ENCODE measurements at regions not wholly inside any gene's neighbourhood (a gene's known extent, or its start where the extent isn't known, plus 50 kb on each side); places are given as distances from the start of the nearest gene placed in this dataset.

DNA sequence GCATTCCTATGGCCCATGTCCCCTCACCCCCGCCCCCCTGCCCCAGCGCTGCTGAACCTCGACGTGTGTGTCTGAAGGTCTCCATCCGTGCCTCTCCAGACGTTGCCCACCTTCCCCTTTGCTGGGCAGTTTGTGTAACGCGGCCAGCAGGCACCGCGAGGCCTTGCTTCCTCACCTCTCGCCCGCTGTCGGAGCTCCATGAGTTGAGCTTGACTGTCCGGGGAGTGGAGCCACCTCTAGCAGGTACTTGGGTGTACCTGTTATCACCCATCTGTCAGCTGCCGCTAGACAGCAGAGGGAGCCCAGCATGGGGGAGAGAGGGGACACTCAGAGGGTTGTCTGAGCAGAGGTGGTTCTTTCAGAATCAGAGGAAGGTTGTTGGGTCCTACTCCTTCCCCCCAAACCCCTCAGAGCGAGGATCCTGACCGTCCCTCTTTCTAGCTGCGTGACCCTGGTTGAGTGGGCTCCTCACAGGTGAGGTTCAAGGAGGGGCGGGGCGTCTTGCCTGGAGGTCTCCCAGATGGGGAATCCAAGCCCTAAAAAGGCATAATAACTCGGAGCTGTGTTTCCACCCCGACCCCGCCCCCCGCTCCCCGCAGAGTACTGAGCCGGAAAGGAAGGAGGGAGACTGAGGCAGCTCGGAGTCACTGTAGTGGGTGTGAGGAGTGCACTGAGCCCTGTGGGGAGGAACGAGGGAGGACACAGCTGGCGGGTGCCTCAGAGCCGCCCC is 184.7 kb downstream of the C9orf50 start:
- 49 to 60% methylated on average over 20 to 30 of the region's 30 CpGs for WGBS, 2 donors
- no peak overlapping the region for H3K4me3 ChIP-seq
- peak in 1 of 2 donors; percentile 62 for DNase-seq

DNA sequence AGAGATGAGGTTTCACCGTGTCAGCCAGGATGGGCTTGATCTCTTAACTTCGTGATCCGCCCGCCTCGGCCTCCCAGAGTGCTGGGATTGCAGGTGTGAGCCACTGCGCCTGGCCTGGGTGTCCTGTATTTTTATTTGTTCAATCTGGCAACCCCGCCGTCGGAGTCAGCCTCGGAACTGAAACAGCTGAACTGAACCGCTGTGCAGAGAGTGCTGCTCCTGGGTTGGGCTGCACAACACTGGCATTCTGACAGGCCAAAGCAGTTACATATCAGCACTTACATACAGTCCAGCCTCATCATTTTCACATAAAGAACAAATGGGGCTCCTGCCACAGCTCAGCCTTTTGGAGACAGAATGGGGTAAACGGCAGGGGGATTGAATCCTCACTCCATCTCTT is 185.6 kb downstream of the C9orf50 start:
- Histone ChIP-seq H3K36me3 (no peaks in the 10 kb centered on the region), H3K9me3 (no peaks in the 10 kb centered on the region), H3K4me3 (no peak overlapping the region), H3K27ac (no peak overlapping the region), H3K27me3 (peaks cover 0 to 14% (median 4%) of the 10 kb centered on the region in 4 donors), H3K4me1 (peaks cover 16 to 25% (median 23%) of the 10 kb centered on the region in 4 donors)
- WGBS, 2 donors = 78 to 87% methylated on average over 12 of the region's 12 CpGs
- DNase-seq (no peak), ATAC-seq (ENCODE audit: low FRiP score in 2 of 2) (no peak)
- TF ChIP-seq EP300 (IDR thresholded peaks at IDR 0.05) = no peak
- TF ChIP-seq POLR2A (IDR thresholded peaks at IDR 0.05) = no peak

More for the DNA sequence above, 184.7 kb downstream of the C9orf50 start:
- H3K27me3 ChIP-seq = peaks cover 0 to 14% (median 4%) of the 10 kb centered on the region in 4 donors
- no peak for ATAC-seq (ENCODE audit: low FRiP score in 2 of 2)
- H3K36me3 ChIP-seq = no peaks in the 10 kb centered on the region
- TF ChIP-seq POLR2A (IDR thresholded peaks at IDR 0.05) (no peak), EP300 (IDR thresholded peaks at IDR 0.05) (no peak), POLR2AphosphoS5 (IDR thresholded peaks at IDR 0.05) (no peak)
- TF ChIP-seq, protein P1, sequence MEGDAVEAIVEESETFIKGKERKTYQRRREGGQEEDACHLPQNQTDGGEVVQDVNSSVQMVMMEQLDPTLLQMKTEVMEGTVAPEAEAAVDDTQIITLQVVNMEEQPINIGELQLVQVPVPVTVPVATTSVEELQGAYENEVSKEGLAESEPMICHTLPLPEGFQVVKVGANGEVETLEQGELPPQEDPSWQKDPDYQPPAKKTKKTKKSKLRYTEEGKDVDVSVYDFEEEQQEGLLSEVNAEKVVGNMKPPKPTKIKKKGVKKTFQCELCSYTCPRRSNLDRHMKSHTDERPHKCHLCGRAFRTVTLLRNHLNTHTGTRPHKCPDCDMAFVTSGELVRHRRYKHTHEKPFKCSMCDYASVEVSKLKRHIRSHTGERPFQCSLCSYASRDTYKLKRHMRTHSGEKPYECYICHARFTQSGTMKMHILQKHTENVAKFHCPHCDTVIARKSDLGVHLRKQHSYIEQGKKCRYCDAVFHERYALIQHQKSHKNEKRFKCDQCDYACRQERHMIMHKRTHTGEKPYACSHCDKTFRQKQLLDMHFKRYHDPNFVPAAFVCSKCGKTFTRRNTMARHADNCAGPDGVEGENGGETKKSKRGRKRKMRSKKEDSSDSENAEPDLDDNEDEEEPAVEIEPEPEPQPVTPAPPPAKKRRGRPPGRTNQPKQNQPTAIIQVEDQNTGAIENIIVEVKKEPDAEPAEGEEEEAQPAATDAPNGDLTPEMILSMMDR (IDR thresholded peaks at IDR 0.05) = no peak
- H3K9me3 ChIP-seq = no peaks in the 10 kb centered on the region
- H3K27ac ChIP-seq = no peak overlapping the region
- peaks cover 16 to 25% (median 23%) of the 10 kb centered on the region in 4 donors for H3K4me1 ChIP-seq

DNA sequence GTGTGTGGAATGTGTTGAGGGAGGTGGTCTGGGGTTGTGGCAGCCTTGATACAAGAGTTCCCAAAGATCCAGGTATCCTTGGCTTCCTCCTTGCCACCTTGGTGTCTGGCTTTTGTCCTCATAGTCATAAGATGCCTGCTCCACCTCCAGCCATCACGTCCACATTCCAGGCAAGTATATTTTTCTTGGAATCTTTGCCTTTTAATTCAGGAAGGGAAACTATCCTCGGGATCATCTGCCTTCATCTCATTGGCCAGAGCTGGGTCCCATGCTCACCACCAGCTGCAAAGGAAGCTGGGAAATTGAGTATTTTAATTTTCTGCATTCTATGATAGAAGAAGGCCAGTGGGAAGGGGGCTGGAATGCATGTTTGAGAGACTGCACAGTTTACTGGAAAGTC is 186.7 kb downstream of the C9orf50 start:
- 45 to 50% methylated on average over 2 of the region's 2 CpGs for WGBS, 2 donors
- Histone ChIP-seq H3K4me3 (no peak overlapping the region), H3K27me3 (peaks cover 0 to 14% (median 4%) of the 10 kb centered on the region in 4 donors), H3K36me3 (no peaks in the 10 kb centered on the region), H3K27ac (no peak overlapping the region), H3K9me3 (no peaks in the 10 kb centered on the region), H3K4me1 (peaks cover 16 to 25% (median 23%) of the 10 kb centered on the region in 4 donors)
- no peak for ATAC-seq (ENCODE audit: low FRiP score in 2 of 2)
- TF ChIP-seq, protein P1 (IDR thresholded peaks at IDR 0.05) = no peak
- no peak for DNase-seq

DNA sequence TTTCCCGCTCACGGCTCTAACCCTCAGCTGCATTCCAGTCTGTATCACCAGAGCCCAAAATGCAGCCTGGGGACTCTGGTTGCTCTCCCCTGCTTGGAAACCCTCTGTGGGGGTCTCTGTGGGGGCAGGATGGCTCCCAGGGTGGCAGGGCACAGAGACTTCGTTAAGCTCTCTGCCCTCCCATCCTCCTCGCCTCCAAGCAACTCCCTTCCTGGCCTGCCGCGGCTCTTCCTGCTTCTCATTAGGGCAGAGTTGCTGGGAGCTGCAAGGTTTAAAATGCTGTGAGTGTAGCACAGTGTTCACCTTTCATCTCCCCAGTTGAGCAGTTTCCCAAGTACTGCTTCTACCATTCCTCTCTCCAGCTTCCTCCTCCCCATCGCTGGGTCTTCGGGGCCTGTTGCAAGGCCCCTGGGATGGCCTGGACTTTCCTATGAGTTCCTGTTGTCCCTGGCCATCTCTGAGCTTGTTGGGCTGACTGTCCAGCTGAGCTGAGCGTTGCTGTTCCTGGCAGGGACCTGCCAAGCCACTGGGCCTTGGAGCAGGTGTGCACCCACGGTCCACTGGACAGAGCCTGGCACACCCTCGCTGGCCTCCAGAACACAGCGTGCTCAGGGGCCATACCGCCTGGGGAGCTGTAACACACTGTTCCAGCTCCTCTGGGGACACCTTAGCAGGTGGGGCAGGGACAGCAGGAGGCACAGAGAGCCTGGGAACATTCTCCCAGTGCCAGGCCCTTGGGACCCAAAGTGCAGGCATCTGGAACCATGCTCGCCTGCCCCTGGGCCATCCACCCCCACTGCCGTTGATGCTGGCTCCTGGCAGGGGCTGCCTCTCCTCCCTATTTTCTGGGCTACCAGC is 188.4 kb downstream of the C9orf50 start:
- ATAC-seq (ENCODE audit: low FRiP score in 2 of 2) = no peak
- 58 to 60% methylated on average over 15 of the region's 15 CpGs for WGBS, 2 donors

More for the DNA sequence above, 188.4 kb downstream of the C9orf50 start:
- H3K36me3 ChIP-seq = no peaks in the 10 kb centered on the region
- no peak for DNase-seq
- H3K4me1 ChIP-seq = peaks cover 7 to 13% (median 11%) of the 10 kb centered on the region in 4 donors
- H3K27me3 ChIP-seq = peaks cover 0 to 9% (median 3%) of the 10 kb centered on the region in 4 donors
- TF ChIP-seq POLR2A (IDR thresholded peaks at IDR 0.05) (no peak), POLR2AphosphoS5 (IDR thresholded peaks at IDR 0.05) (no peak), EP300 (IDR thresholded peaks at IDR 0.05) (no peak)
- TF ChIP-seq, protein P1 (IDR thresholded peaks at IDR 0.05) = no peak
- H3K9me3 ChIP-seq = no peaks in the 10 kb centered on the region
- no peak overlapping the region for H3K27ac ChIP-seq
- no peak overlapping the region for H3K4me3 ChIP-seq
